WTC11 (cell line): ENCODE measurements at regions not wholly inside any gene's neighbourhood (a gene's known extent, or its start where the extent isn't known, plus 50 kb on each side); places are given as distances from the start of the nearest gene placed in this dataset.

Source experiments
- ATF2 ChIP-seq: sonication (generic); formaldehyde crosslinking; IDR thresholded peaks from 2 replicates; pipeline ENCODE4 v1.8.1; 2022; ENCODE audit warnings: low read depth, missing genetic modification reagents, borderline replicate concordance
- CTCF ChIP-seq: fragments of 200-600 bp; IDR thresholded peaks from 2 replicates; pipeline ENCODE4 v1.8.0; 2022; ENCODE audit warnings: antibody characterized with exemption
- SP1 ChIP-seq: sonication (generic); formaldehyde crosslinking; conservative IDR thresholded peaks from 2 replicates; pipeline ENCODE4 v1.8.1; 2022; ENCODE audit warnings: missing genetic modification reagents
- ZNF423 ChIP-seq: fragments of 250-450 bp; sonication (Bioruptor Pico); IDR thresholded peaks from 2 replicates; pipeline ENCODE4 v2.1.2; 2022; ENCODE audit warnings: mild to moderate bottlenecking, moderate library complexity
- TF ChIP-seq, protein P1 (sequence below): sonication (generic); formaldehyde crosslinking; IDR thresholded peaks from 2 replicates; pipeline ENCODE4 v1.8.0; 2022; ENCODE audit warnings: mild to moderate bottlenecking, missing genetic modification reagents

- TF ChIP-seq, protein P1, sequence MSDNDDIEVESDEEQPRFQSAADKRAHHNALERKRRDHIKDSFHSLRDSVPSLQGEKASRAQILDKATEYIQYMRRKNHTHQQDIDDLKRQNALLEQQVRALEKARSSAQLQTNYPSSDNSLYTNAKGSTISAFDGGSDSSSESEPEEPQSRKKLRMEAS (CRISPR knock-in tag), result no peak
- TF ChIP-seq ZNF423 (CRISPR knock-in tag) (no peak), CTCF (no peak), ATF2 (CRISPR knock-in tag) (no peak), SP1 (CRISPR knock-in tag) (no peak)
These were observed 284.4 kb upstream of the SFRP2 start for GRCh38 chr4:154073107-154073822.
